Stimulated activated memory B cell treated with anti-CD40 and anti-IgM and Interleukin-4, amounts not matched to agents 10 μg/mL and 1 μg/mL and 100 μg/mL, for 72 hours (primary cell): ENCODE measurements at regions not wholly inside any gene's neighbourhood (a gene's known extent, or its start where the extent isn't known, plus 50 kb on each side); places are given as distances from the start of the nearest gene placed in this dataset.

Experiments used
- ATAC-seq: fragments of 150-1000 bp; cut with Tn5 transposase; 2 replicates; pipeline ENCODE4 v1.10.0; 2021
- H3K27ac Mint-ChIP-seq: one replicate; pipeline ENCODE4 v1.8.0; 2022; ENCODE audit warnings: mild to moderate bottlenecking, mixed read lengths
- H3K27me3 Mint-ChIP-seq: one replicate; pipeline ENCODE4 v1.8.0; 2022; ENCODE audit warnings: mixed read lengths
- H3K36me3 Mint-ChIP-seq: one replicate; pipeline ENCODE4 v1.8.0; 2022; ENCODE audit warnings: mixed read lengths
- H3K4me1 Mint-ChIP-seq: one replicate; pipeline ENCODE4 v1.8.0; 2022; ENCODE audit warnings: mixed read lengths
- H3K4me3 Mint-ChIP-seq: one replicate; pipeline ENCODE4 v1.8.0; 2022; ENCODE audit warnings: mild to moderate bottlenecking, moderate library complexity, mixed read lengths
- H3K9me3 Mint-ChIP-seq: one replicate; pipeline ENCODE4 v1.8.0; 2022; ENCODE audit warnings: mixed read lengths

- no peak overlapping the region for H3K27ac Mint-ChIP-seq
- no peaks in the 10 kb centered on the region for H3K36me3 Mint-ChIP-seq
- H3K27me3 Mint-ChIP-seq = no peaks in the 10 kb centered on the region
- no peaks in the 10 kb centered on the region for H3K4me1 Mint-ChIP-seq
- H3K9me3 Mint-ChIP-seq = no peaks in the 10 kb centered on the region
- ATAC-seq = no peak
- H3K4me3 Mint-ChIP-seq = no peak overlapping the region
Measured at GRCh38 chr11:103550811-103551210, 441.6 kb downstream of the DYNC2H1 start.

- Mint-ChIP-seq H3K27ac (no peak overlapping the region), H3K9me3 (no peaks in the 10 kb centered on the region), H3K4me1 (no peaks in the 10 kb centered on the region), H3K27me3 (no peaks in the 10 kb centered on the region), H3K4me3 (no peak overlapping the region), H3K36me3 (no peaks in the 10 kb centered on the region)
- no peak for ATAC-seq
Measured at GRCh38 chr11:103552086-103552485, 442.9 kb downstream of the DYNC2H1 start.

- Mint-ChIP-seq H3K36me3 (no peaks in the 10 kb centered on the region), H3K27ac (no peak overlapping the region), H3K27me3 (no peaks in the 10 kb centered on the region), H3K4me1 (no peaks in the 10 kb centered on the region), H3K4me3 (no peak overlapping the region), H3K9me3 (no peaks in the 10 kb centered on the region)
- ATAC-seq = no peak
Measured at GRCh38 chr11:103556171-103556570, 446.9 kb downstream of the DYNC2H1 start.

- Mint-ChIP-seq H3K27me3 (no peaks in the 10 kb centered on the region), H3K36me3 (no peaks in the 10 kb centered on the region), H3K27ac (no peak overlapping the region), H3K4me1 (no peaks in the 10 kb centered on the region), H3K4me3 (no peak overlapping the region), H3K9me3 (no peaks in the 10 kb centered on the region)
- ATAC-seq = no peak
Measured at GRCh38 chr11:103566116-103566515, 456.9 kb downstream of the DYNC2H1 start.

- Mint-ChIP-seq H3K4me1 (no peaks in the 10 kb centered on the region), H3K36me3 (no peaks in the 10 kb centered on the region), H3K27ac (no peak overlapping the region), H3K4me3 (no peak overlapping the region), H3K9me3 (peaks cover 6% of the 10 kb centered on the region), H3K27me3 (no peaks in the 10 kb centered on the region)
- ATAC-seq = no peak
Measured at GRCh38 chr11:103581760-103582159, 454.7 kb upstream of the DDI1 start.

GRCh38 chr11:103582351-103582909 is 454.0 kb upstream of the DDI1 start:
- Mint-ChIP-seq H3K36me3 (no peaks in the 10 kb centered on the region), H3K27ac (no peak overlapping the region), H3K9me3 (peaks cover 6% of the 10 kb centered on the region), H3K27me3 (no peaks in the 10 kb centered on the region), H3K4me3 (no peak overlapping the region), H3K4me1 (no peaks in the 10 kb centered on the region)
- ATAC-seq = no peak

- H3K27me3 Mint-ChIP-seq = no peaks in the 10 kb centered on the region
- ATAC-seq = no peak
Measured at GRCh38 chr11:103584021-103584420, 452.4 kb upstream of the DDI1 start.

GRCh38 chr11:103584720-103585119 is 451.7 kb upstream of the DDI1 start:
- Mint-ChIP-seq H3K9me3 (peaks cover 6% of the 10 kb centered on the region), H3K4me1 (no peaks in the 10 kb centered on the region), H3K36me3 (no peaks in the 10 kb centered on the region), H3K4me3 (no peak overlapping the region), H3K27me3 (no peaks in the 10 kb centered on the region), H3K27ac (no peak overlapping the region)
- no peak for ATAC-seq

More at GRCh38 chr11:103584021-103584420, 452.4 kb upstream of the DDI1 start:
- Mint-ChIP-seq H3K36me3 (no peaks in the 10 kb centered on the region), H3K27ac (no peak overlapping the region), H3K4me1 (no peaks in the 10 kb centered on the region), H3K9me3 (peaks cover 6% of the 10 kb centered on the region), H3K4me3 (no peak overlapping the region)

- no peaks in the 10 kb centered on the region for H3K27me3 Mint-ChIP-seq
- H3K4me1 Mint-ChIP-seq = no peaks in the 10 kb centered on the region
- no peaks in the 10 kb centered on the region for H3K36me3 Mint-ChIP-seq
- no peak for ATAC-seq
- no peaks in the 10 kb centered on the region for H3K9me3 Mint-ChIP-seq
- no peak overlapping the region for H3K4me3 Mint-ChIP-seq
- H3K27ac Mint-ChIP-seq = no peak overlapping the region
Measured at GRCh38 chr11:103585401-103585800, 451.0 kb upstream of the DDI1 start.

GRCh38 chr11:103585911-103586310 is 450.5 kb upstream of the DDI1 start:
- H3K4me1 Mint-ChIP-seq = no peaks in the 10 kb centered on the region
- H3K27ac Mint-ChIP-seq = no peak overlapping the region
- no peak for ATAC-seq
- H3K9me3 Mint-ChIP-seq = no peaks in the 10 kb centered on the region
- no peaks in the 10 kb centered on the region for H3K36me3 Mint-ChIP-seq
- H3K4me3 Mint-ChIP-seq = no peak overlapping the region
- no peaks in the 10 kb centered on the region for H3K27me3 Mint-ChIP-seq

GRCh38 chr11:103586756-103587155 is 449.7 kb upstream of the DDI1 start:
- H3K27ac Mint-ChIP-seq = no peak overlapping the region
- H3K4me3 Mint-ChIP-seq = no peak overlapping the region
- no peaks in the 10 kb centered on the region for H3K9me3 Mint-ChIP-seq
- no peaks in the 10 kb centered on the region for H3K4me1 Mint-ChIP-seq
- no peaks in the 10 kb centered on the region for H3K36me3 Mint-ChIP-seq
- ATAC-seq = no peak
- no peaks in the 10 kb centered on the region for H3K27me3 Mint-ChIP-seq

- Mint-ChIP-seq H3K27me3 (no peaks in the 10 kb centered on the region), H3K9me3 (no peaks in the 10 kb centered on the region), H3K36me3 (no peaks in the 10 kb centered on the region), H3K4me1 (no peaks in the 10 kb centered on the region), H3K27ac (no peak overlapping the region), H3K4me3 (no peak overlapping the region)
- no peak for ATAC-seq
Measured at GRCh38 chr11:103587901-103588788, 448.3 kb upstream of the DDI1 start.

GRCh38 chr11:103591554-103591953 is 444.9 kb upstream of the DDI1 start:
- Mint-ChIP-seq H3K9me3 (no peaks in the 10 kb centered on the region), H3K4me3 (no peak overlapping the region), H3K36me3 (no peaks in the 10 kb centered on the region), H3K4me1 (no peaks in the 10 kb centered on the region), H3K27me3 (no peaks in the 10 kb centered on the region), H3K27ac (no peak overlapping the region)
- no peak for ATAC-seq

GRCh38 chr11:103594283-103594682 is 442.2 kb upstream of the DDI1 start:
- no peak overlapping the region for H3K4me3 Mint-ChIP-seq
- H3K27ac Mint-ChIP-seq = no peak overlapping the region
- peak; percentile 31 for ATAC-seq
- H3K27me3 Mint-ChIP-seq = no peaks in the 10 kb centered on the region
- H3K4me1 Mint-ChIP-seq = no peaks in the 10 kb centered on the region
- no peaks in the 10 kb centered on the region for H3K9me3 Mint-ChIP-seq
- no peaks in the 10 kb centered on the region for H3K36me3 Mint-ChIP-seq

- H3K27ac Mint-ChIP-seq = no peak overlapping the region
- no peak for ATAC-seq
- H3K36me3 Mint-ChIP-seq = no peaks in the 10 kb centered on the region
- no peaks in the 10 kb centered on the region for H3K4me1 Mint-ChIP-seq
- no peaks in the 10 kb centered on the region for H3K27me3 Mint-ChIP-seq
- H3K4me3 Mint-ChIP-seq = no peak overlapping the region
- H3K9me3 Mint-ChIP-seq = no peaks in the 10 kb centered on the region
Measured at GRCh38 chr11:103596315-103596714, 440.1 kb upstream of the DDI1 start.

- Mint-ChIP-seq H3K9me3 (no peaks in the 10 kb centered on the region), H3K36me3 (no peaks in the 10 kb centered on the region), H3K27me3 (peaks cover 9% of the 10 kb centered on the region), H3K27ac (no peak overlapping the region), H3K4me3 (no peak overlapping the region), H3K4me1 (no peaks in the 10 kb centered on the region)
- ATAC-seq = peak; percentile 59
Measured at GRCh38 chr11:103601225-103601846, 435.1 kb upstream of the DDI1 start.
